ENCODE measurements at regions not wholly inside any gene's neighbourhood (a gene's known extent, or its start where the extent isn't known, plus 50 kb on each side); places are given as distances from the start of the nearest gene placed in this dataset.

- POLR2A ChIA-PET: no interaction called here
- no peak for DNase-seq (ENCODE audit: low read depth, low spot score)
- Histone ChIP-seq H3K4me3 (ENCODE audit: low read depth, low read length) (no peak overlapping the region), H3K27ac (ENCODE audit: low read depth, low read length) (no peak overlapping the region), H3K9me3 (ENCODE audit: control insufficient read depth, insufficient read depth, low read length) (peaks cover 3% of the 10 kb centered on the region; the same call in 1 of the 2 replicates), H3K27me3 (ENCODE audit: control insufficient read depth, insufficient read depth, low read length) (no peaks in the 10 kb centered on the region)
- no peak for TF ChIP-seq CTCF (IDR thresholded peaks at IDR 0.05; ENCODE audit: low read depth, low read length)
- CTCF ChIA-PET: interaction anchor here (0.5 to 5.4 kb wide), 3 partner anchors 12 to 1272 kb away, joined by 3 to 45 read pairs (median 3); no protein-coding TSS in a partner anchor
Measured at GRCh38 chr1:245054507-245055270, 100.1 kb upstream of the KIF26B start.

- ChIA-PET POLR2A (no interaction called here), CTCF (interaction anchor here (0.5 to 5.4 kb wide), 2 partner anchors 11 to 610 kb away, joined by 3 to 45 read pairs; no protein-coding TSS in a partner anchor)
- Histone ChIP-seq H3K27ac (ENCODE audit: low read depth, low read length) (no peak overlapping the region), H3K4me3 (ENCODE audit: low read depth, low read length) (no peak overlapping the region), H3K27me3 (ENCODE audit: control insufficient read depth, insufficient read depth, low read length) (no peaks in the 10 kb centered on the region), H3K9me3 (ENCODE audit: control insufficient read depth, insufficient read depth, low read length) (peaks cover 3% of the 10 kb centered on the region; the same call in 1 of the 2 replicates)
- DNase-seq (ENCODE audit: low read depth, low spot score): no peak
- no peak for TF ChIP-seq CTCF (IDR thresholded peaks at IDR 0.05; ENCODE audit: low read depth, low read length)
Measured at GRCh38 chr1:245054105-245054504, 100.7 kb upstream of the KIF26B start.

GRCh38 chr1:245052258-245052657 is 102.5 kb upstream of the KIF26B start:
- POLR2A ChIA-PET: no interaction called here
- peaks cover 3% of the 10 kb centered on the region; the same call in 1 of the 2 replicates for H3K9me3 ChIP-seq (ENCODE audit: control insufficient read depth, insufficient read depth, low read length)
- H3K27ac ChIP-seq (ENCODE audit: low read depth, low read length): no peak overlapping the region
- TF ChIP-seq CTCF (IDR thresholded peaks at IDR 0.05; ENCODE audit: low read depth, low read length): no peak
- no peak overlapping the region for H3K4me3 ChIP-seq (ENCODE audit: low read depth, low read length)
- CTCF ChIA-PET: interaction anchor here (1.1 to 2.2 kb wide), 4 partner anchors 8 to 251 kb away, joined by 3 to 42 read pairs (median 4); no protein-coding TSS in a partner anchor
- H3K27me3 ChIP-seq (ENCODE audit: control insufficient read depth, insufficient read depth, low read length): no peaks in the 10 kb centered on the region
- no peak for DNase-seq (ENCODE audit: low read depth, low spot score)

GRCh38 chr1:245051349-245052221 is 103.2 kb upstream of the KIF26B start:
- CTCF ChIA-PET: interaction anchor here (0.6 to 2.2 kb wide), 5 partner anchors 9 to 1230 kb away, joined by 3 to 42 read pairs (median 4); no protein-coding TSS in a partner anchor
- POLR2A ChIA-PET: interaction anchor here (0.7 kb wide), 1 partner anchor 224 kb away, joined by 5 read pairs; no protein-coding TSS in a partner anchor

More at GRCh38 chr1:245051349-245052221, 103.2 kb upstream of the KIF26B start:
- H3K27me3 ChIP-seq (ENCODE audit: control insufficient read depth, insufficient read depth, low read length): no peaks in the 10 kb centered on the region
- no peak overlapping the region for H3K27ac ChIP-seq (ENCODE audit: low read depth, low read length)
- no peak for TF ChIP-seq CTCF (IDR thresholded peaks at IDR 0.05; ENCODE audit: low read depth, low read length)
- no peak for DNase-seq (ENCODE audit: low read depth, low spot score)
- no peak overlapping the region for H3K4me3 ChIP-seq (ENCODE audit: low read depth, low read length)
- H3K9me3 ChIP-seq (ENCODE audit: control insufficient read depth, insufficient read depth, low read length): peaks cover 3% of the 10 kb centered on the region; the same call in 1 of the 2 replicates

Measured in AG04450 (cell line).